H9 (cell line): ENCODE measurements at regions not wholly inside any gene's neighbourhood (a gene's known extent, or its start where the extent isn't known, plus 50 kb on each side); places are given as distances from the start of the nearest gene placed in this dataset.
A peak's percentile ranks its signal among the peaks of the same experiment; 100 is the strongest.

Experiments used
- DNase-seq: peaks from one replicate; pipeline ENCODE4 v3.0.0-alpha.2; 2017
- H2AFZ ChIP-seq: one replicate; pipeline ENCODE4 v1.6.1; 2013; ENCODE audit warnings: mild to moderate bottlenecking, low read length, control low read depth, moderate library complexity
- H2AK5ac ChIP-seq: 2 replicates; pipeline ENCODE4 v1.6.1; 2013; ENCODE audit warnings: low read length, control low read depth, mixed read lengths; ENCODE audit not compliant: insufficient read length
- H2BK120ac ChIP-seq: one replicate; pipeline ENCODE4 v1.6.1; 2013; ENCODE audit warnings: low read depth, mild to moderate bottlenecking, low read length, control low read depth, inconsistent platforms; ENCODE audit not compliant: poor library complexity, severe bottlenecking
- H2BK12ac ChIP-seq: 2 replicates; pipeline ENCODE4 v1.6.1; 2013; ENCODE audit warnings: low read length, control low read depth, mixed read lengths, low read depth; ENCODE audit not compliant: insufficient read length
- H2BK15ac ChIP-seq: 2 replicates; pipeline ENCODE4 v1.6.1; 2013; ENCODE audit warnings: low read depth, low read length, control low read depth
- H2BK20ac ChIP-seq: one replicate; pipeline ENCODE4 v1.6.1; 2013; ENCODE audit warnings: low read depth, mild to moderate bottlenecking, low read length, control low read depth, inconsistent platforms; ENCODE audit not compliant: poor library complexity, severe bottlenecking
- H2BK5ac ChIP-seq: 2 replicates; pipeline ENCODE4 v1.6.1; 2013; ENCODE audit warnings: low read length, control low read depth, mixed read lengths; ENCODE audit not compliant: insufficient read length
- H3K14ac ChIP-seq: 2 replicates; pipeline ENCODE4 v1.6.1; 2013; ENCODE audit warnings: low read length, control low read depth; ENCODE audit not compliant: insufficient read depth
- H3K18ac ChIP-seq: 2 replicates; pipeline ENCODE4 v1.6.1; 2013; ENCODE audit warnings: low read depth, mild to moderate bottlenecking, mixed read lengths, low read length, control low read depth; ENCODE audit not compliant: insufficient read length
- H3K23ac ChIP-seq: 2 replicates; pipeline ENCODE4 v1.6.1; 2013; ENCODE audit warnings: low read length, control low read depth, mixed read lengths, low read depth; ENCODE audit not compliant: insufficient read length
- H3K23me2 ChIP-seq: 2 replicates; pipeline ENCODE4 v1.6.1; 2013; ENCODE audit warnings: low read depth, mild to moderate bottlenecking, mixed read lengths, low read length, control low read depth; ENCODE audit not compliant: insufficient read length, poor library complexity, severe bottlenecking
- H3K27ac ChIP-seq: 2 replicates; pipeline ENCODE4 v1.5.1; 2013; ENCODE audit warnings: low read length, control low read depth, mixed read lengths, low read depth; ENCODE audit not compliant: insufficient read length
- H3K27me3 ChIP-seq: 2 replicates; pipeline ENCODE4 v1.6.1; 2013; ENCODE audit warnings: low read length, control low read depth, inconsistent platforms; ENCODE audit not compliant: insufficient read depth
- H3K4ac ChIP-seq: 2 replicates; pipeline ENCODE4 v1.6.1; 2013; ENCODE audit warnings: low read depth, mild to moderate bottlenecking, control low read depth, inconsistent platforms, low read length, moderate library complexity
- H3K4me1 ChIP-seq: 2 replicates; pipeline ENCODE4 v1.6.1; 2013; ENCODE audit warnings: low read length, control low read depth, inconsistent platforms; ENCODE audit not compliant: insufficient read depth
- H3K4me2 ChIP-seq: 2 replicates; pipeline ENCODE4 v1.6.1; 2013; ENCODE audit warnings: low read length, control low read depth, mixed read lengths; ENCODE audit not compliant: insufficient read length, insufficient read depth
- H3K56ac ChIP-seq: 2 replicates; pipeline ENCODE4 v1.6.1; 2013; ENCODE audit warnings: low read depth, mild to moderate bottlenecking, mixed read lengths, low read length, control low read depth; ENCODE audit not compliant: insufficient read length
- H3K79me1 ChIP-seq: 2 replicates; pipeline ENCODE4 v1.6.1; 2013; ENCODE audit warnings: low read depth, mild to moderate bottlenecking, moderate library complexity, low read length, control low read depth, inconsistent platforms; ENCODE audit not compliant: insufficient read depth, poor library complexity, severe bottlenecking
- H3K79me2 ChIP-seq: 2 replicates; pipeline ENCODE4 v1.6.1; 2013; ENCODE audit warnings: low read length, control low read depth, inconsistent platforms; ENCODE audit not compliant: insufficient read depth
- H3K9ac ChIP-seq: 2 replicates; pipeline ENCODE4 v1.6.1; 2013; ENCODE audit warnings: low read length, control low read depth, mixed read lengths; ENCODE audit not compliant: insufficient read length; ENCODE audit errors: extremely low read depth
- H3K9me3 ChIP-seq: one replicate; pipeline ENCODE4 v1.6.1; 2013; ENCODE audit warnings: low read depth, low read length, inconsistent platforms; ENCODE audit not compliant: control insufficient read depth
- H3T11ph ChIP-seq: one replicate; pipeline ENCODE4 v1.6.1; 2013; ENCODE audit warnings: mild to moderate bottlenecking, low read length, control low read depth, inconsistent platforms
- H4K20me1 ChIP-seq: one replicate; pipeline ENCODE4 v1.6.1; 2013; ENCODE audit not compliant: control insufficient read depth, insufficient read length, insufficient read depth
- H4K5ac ChIP-seq: 2 replicates; pipeline ENCODE4 v1.6.1; 2013; ENCODE audit warnings: low read depth, mild to moderate bottlenecking, mixed read lengths, low read length, control low read depth; ENCODE audit not compliant: insufficient read length
- H4K8ac ChIP-seq: replicated peaks from 2 replicates; pipeline ENCODE4 v1.6.1; 2013; ENCODE audit warnings: low read length, control low read depth, mixed read lengths, low read depth; ENCODE audit not compliant: insufficient read length
- H4K91ac ChIP-seq: 2 replicates; pipeline ENCODE4 v1.6.1; 2013; ENCODE audit warnings: low read depth, mild to moderate bottlenecking, moderate library complexity, mixed read lengths, low read length, control low read depth; ENCODE audit not compliant: insufficient read length
- H3K27ac Mint-ChIP-seq, 3 experiments: 2 replicates in 2 of 3; 3 replicates in 1 of 3; pipeline ENCODE4 v1.8.0; 2020 to 2021; ENCODE audit warnings: mixed read lengths in 3 of 3, mild to moderate bottlenecking in 1 of 3, moderate library complexity in 1 of 3
- H3K27me3 Mint-ChIP-seq: 2 replicates; pipeline ENCODE4 v1.8.0; 2021; ENCODE audit warnings: low read depth, mild to moderate bottlenecking, moderate library complexity, mixed read lengths
- H3K36me3 Mint-ChIP-seq, 3 experiments: 2 replicates in 2 of 3; 3 replicates in 1 of 3; pipeline ENCODE4 v1.8.0; 2020 to 2021; ENCODE audit warnings: low read depth in 3 of 3, mixed read lengths in 3 of 3; ENCODE audit not compliant: insufficient read depth in 1 of 3
- H3K4me1 Mint-ChIP-seq, 2 experiments: 2 replicates each; pipeline ENCODE4 v1.8.0; 2020; ENCODE audit warnings: mixed read lengths in 2 of 2
- H3K4me3 Mint-ChIP-seq, 2 experiments: 2 replicates in 1 of 2; 3 replicates in 1 of 2; pipeline ENCODE4 v1.8.0; 2020 to 2021; ENCODE audit warnings: mild to moderate bottlenecking in 2 of 2, mixed read lengths in 2 of 2, moderate library complexity in 1 of 2
- H3K9me3 Mint-ChIP-seq, 2 experiments: 2 replicates in 1 of 2; 3 replicates in 1 of 2; pipeline ENCODE4 v1.8.0; 2020; ENCODE audit warnings: mild to moderate bottlenecking in 2 of 2, mixed read lengths in 2 of 2, moderate library complexity in 1 of 2
- CTCF ChIP-seq: fragments of 200-600 bp; sonication (generic); conservative IDR thresholded peaks from 3 replicates; pipeline ENCODE4 v1.8.0; 2021; ENCODE audit warnings: antibody characterized with exemption, mild to moderate bottlenecking
- WGBS: extraction: QIAGEN DNeasy Blood & Tissue Kit; methylation state at CpG from one replicate; pipeline ENCODE4 v1.1.7; 2013; ENCODE audit warnings: missing lambda C conversion rate, low lambda C conversion rate, mixed read lengths; ENCODE audit not compliant: insufficient read length; ENCODE audit errors: extremely low coverage; 5-methylcytosine and 5-hydroxymethylcytosine counted together

- Mint-ChIP-seq H3K4me3 (no peak overlapping the region), H3K9me3 (peaks cover 61 to 62% of the 10 kb centered on the region in 2 experiments), H3K27me3 (no peaks in the 10 kb centered on the region), H3K27ac (peak overlapping the region in 1 of 3 experiments; percentile 52; a peak in 2 of 7 replicates), H3K36me3 (peaks cover 0 to 4% (median 2%) of the 10 kb centered on the region in 3 experiments; a peak in 4 of 7 replicates), H3K4me1 (peaks cover 6 to 8% of the 10 kb centered on the region in 2 experiments; a peak in 3 of 4 replicates)
- H4K5ac ChIP-seq = no peak overlapping the region
- no peak overlapping the region for H3K9ac ChIP-seq
- no peak overlapping the region for H3K14ac ChIP-seq
- H3K23me2 ChIP-seq = no peaks in the 10 kb centered on the region
- H3K18ac ChIP-seq = no peak overlapping the region
- no peak overlapping the region for H2BK5ac ChIP-seq
- H3K27ac ChIP-seq = no peak overlapping the region
- no peaks in the 10 kb centered on the region for H3K4me1 ChIP-seq
- H3K4me2 ChIP-seq = no peak overlapping the region
- no peak for TF ChIP-seq CTCF
- no peak overlapping the region for H3T11ph ChIP-seq
- peaks cover 11% of the 10 kb centered on the region for H3K9me3 ChIP-seq
- DNase-seq = no peak
- H2BK120ac ChIP-seq = no peak overlapping the region
- no peak overlapping the region for H2AFZ ChIP-seq
- H4K91ac ChIP-seq = no peak overlapping the region
- no peak overlapping the region for H2BK12ac ChIP-seq
- H4K20me1 ChIP-seq = no peaks in the 10 kb centered on the region
- H3K79me2 ChIP-seq = no peaks in the 10 kb centered on the region
- H2BK20ac ChIP-seq = no peak overlapping the region
- H3K23ac ChIP-seq = no peak overlapping the region
- H3K4ac ChIP-seq = no peak overlapping the region
- no CpG with 5 or more reads among the region's 2 CpGs for WGBS
- H2AK5ac ChIP-seq = no peak overlapping the region
- no peaks in the 10 kb centered on the region for H3K79me1 ChIP-seq
- no peak overlapping the region for H3K56ac ChIP-seq
- no peak overlapping the region for H4K8ac ChIP-seq
- H2BK15ac ChIP-seq = no peak overlapping the region
- H3K27me3 ChIP-seq = no peaks in the 10 kb centered on the region
These were observed 383.7 kb upstream of the MAGEB18 start for GRCh38 chrX:25754399-25754798.
